GM12878 (cell line): ENCODE measurements at regions not wholly inside any gene's neighbourhood (a gene's known extent, or its start where the extent isn't known, plus 50 kb on each side); places are given as distances from the start of the nearest gene placed in this dataset.

Experiments
- ATAC-seq: fragments of 200-7000 bp; cut with Tn5 transposase; 3 replicates; pipeline ENCODE4 v1.9.1; 2020; ENCODE audit warnings: mild to moderate bottlenecking, moderate library complexity
- BruUV-seq: library from RNA; stranded (reverse); fragments of 400-500 nt; replicated peaks from 2 replicates; lab custom pipeline; 2021; lab: Mats Ljungman, UMichigan
- CTCF ChIA-PET: fragments of 300-600 bp; sonication (Branson Sonifier 250); formaldehyde crosslinking; extraction: SDS; loops from one replicate; lab custom pipeline; 2021; ENCODE audit warnings: inconsistent platforms; lab: Yijun Ruan, JAX
- POLR2A ChIA-PET: fragments of 350-600 bp; formaldehyde crosslinking; extraction: SDS; loops from one replicate; lab custom pipeline; 2021; ENCODE audit warnings: inconsistent platforms; lab: Charles Lee
- RAD21 ChIA-PET: fragments of 300-600 bp; sonication (Branson Sonifier 250); formaldehyde crosslinking; loops from one replicate; lab custom pipeline; 2023; ENCODE audit warnings: antibody characterized with exemption; ENCODE audit not compliant: unreplicated experiment; lab: Charles Lee
- SMC1A ChIA-PET: fragments of 300-600 bp; sonication (Branson Sonifier 250); formaldehyde crosslinking; loops from one replicate; lab custom pipeline; 2023; ENCODE audit not compliant: unreplicated experiment, uncharacterized antibody; lab: Charles Lee
- DNase-seq: peaks from one replicate; pipeline ENCODE4 v3.0.0-alpha.2; 2011; ENCODE audit warnings: low read depth, low spot score
- FAIRE-seq: peaks from 3 replicates; lab custom pipeline; 2011; peaks lifted over from hg19 to GRCh38; lab: Jason Lieb, UNC
- H2AFZ ChIP-seq: 2 replicates; pipeline ENCODE4 v1.6.0; 2011; ENCODE audit warnings: low read depth, low read length, control low read depth; ENCODE audit not compliant: control insufficient read depth
- H3K27ac ChIP-seq: 2 replicates; pipeline ENCODE4 v1.5.1; 2011; ENCODE audit warnings: control low read depth; ENCODE audit not compliant: control insufficient read depth, insufficient read depth
- H3K27me3 ChIP-seq, 2 experiments: replicated peaks in 1 of 2; 2 replicates each; pipeline versions ENCODE4 v1.6.0 to v1.6.1; 2011; ENCODE audit warnings: low read length in 1 of 2; ENCODE audit not compliant: control insufficient read depth in 2 of 2, insufficient read depth in 2 of 2
- H3K36me3 ChIP-seq, 2 experiments: 2 replicates each; pipeline ENCODE4 v1.5.1; 2011; ENCODE audit warnings: low read length in 1 of 2; ENCODE audit not compliant: control insufficient read depth in 2 of 2, insufficient read depth in 2 of 2
- H3K4me1 ChIP-seq: 2 replicates; pipeline ENCODE4 v1.6.1; 2011; ENCODE audit warnings: mild to moderate bottlenecking, low read length, moderate library complexity, mixed read lengths; ENCODE audit not compliant: control insufficient read depth, insufficient read depth
- H3K4me2 ChIP-seq: 2 replicates; pipeline ENCODE4 v1.6.0; 2011; ENCODE audit warnings: control low read depth; ENCODE audit not compliant: control insufficient read depth, insufficient read depth
- H3K4me3 ChIP-seq: fragments of 200-600 bp; sonication (generic); 2 replicates; pipeline ENCODE4 v1.5.1; 2016
- H3K79me2 ChIP-seq: 2 replicates; pipeline ENCODE4 v1.6.0; 2011; ENCODE audit warnings: low read length; ENCODE audit not compliant: control insufficient read depth, insufficient read depth
- H3K9ac ChIP-seq: 2 replicates; pipeline ENCODE4 v1.8.0; 2011; ENCODE audit warnings: low read length, control low read depth, mixed read lengths; ENCODE audit not compliant: control insufficient read depth, insufficient read depth
- H3K9me3 ChIP-seq: replicated peaks from 3 replicates; pipeline ENCODE4 v1.5.1; 2011; ENCODE audit warnings: mild to moderate bottlenecking, low read length; ENCODE audit not compliant: control insufficient read depth, insufficient read depth
- H4K20me1 ChIP-seq: 2 replicates; pipeline ENCODE4 v1.6.0; 2011; ENCODE audit not compliant: control insufficient read depth, insufficient read depth
- FOS ChIP-seq: IDR thresholded peaks from 3 replicates; pipeline ENCODE4 v1.6.1; 2011; ENCODE audit warnings: borderline replicate concordance; ENCODE audit not compliant: insufficient read length; ENCODE audit errors: extremely low read depth
- IRF4 ChIP-seq: IDR thresholded peaks from 2 replicates; pipeline ENCODE4 v1.6.1; 2011; ENCODE audit warnings: low read depth, low read length
- MAX ChIP-seq: IDR thresholded peaks from 2 replicates; pipeline ENCODE4 v1.6.1; 2012; ENCODE audit warnings: low read depth, low read length, improper control_type of control experiment
- MTA3 ChIP-seq: IDR thresholded peaks from 2 replicates; pipeline ENCODE4 v1.6.1; 2012; ENCODE audit warnings: low read length, inconsistent platforms, borderline replicate concordance
- NFYB ChIP-seq: IDR thresholded peaks from 2 replicates; pipeline ENCODE4 v1.6.1; 2011; ENCODE audit warnings: low read depth, mild to moderate bottlenecking, low read length, improper control_type of control experiment, moderate library complexity; ENCODE audit not compliant: insufficient read depth
- RELB ChIP-seq: fragments of 450-650 bp; IDR thresholded peaks from 2 replicates; pipeline ENCODE4 v1.6.1; 2017; ENCODE audit warnings: low read depth, mild to moderate bottlenecking, moderate library complexity
- ZNF217 ChIP-seq: fragments of 450-650 bp; IDR thresholded peaks from 2 replicates; pipeline ENCODE4 v1.6.1; 2017; ENCODE audit warnings: antibody characterized with exemption, mild to moderate bottlenecking
- ZNF274 ChIP-seq: IDR thresholded peaks from one replicate; pipeline ENCODE4 v1.8.0; 2011; ENCODE audit not compliant: insufficient read length, insufficient read depth
- ZNF384 ChIP-seq: IDR thresholded peaks from 2 replicates; pipeline ENCODE4 v1.6.1; 2012; ENCODE audit warnings: low read depth, mild to moderate bottlenecking, low read length, improper control_type of control experiment, borderline replicate concordance
- WGBS: methylation state at CpG from one replicate; pipeline ENCODE4 v1.1.6; 2016; ENCODE audit warnings: low lambda C conversion rate; ENCODE audit not compliant: insufficient replicate concordance, insufficient coverage; ENCODE audit errors: missing lambda C conversion rate; 5-methylcytosine and 5-hydroxymethylcytosine counted together
- in situ Hi-C: fragments of 300-500 bp; cut with MboI; formaldehyde crosslinking; loops from 9 replicates; pipeline ENCODE4 v1.14.3; 2018; ENCODE audit warnings: mixed read lengths
- intact Hi-C: fragments of 100-400 bp; cut with micrococcal nuclease; formaldehyde crosslinking; loops from one replicate; pipeline ENCODE4 v1.14.2; 2022; ENCODE audit not compliant: unreplicated experiment

GRCh38 chr6:141783585-141783984, 349.1 kb upstream of the GJE1 start:
- in situ Hi-C loops: no loop called here
- ATAC-seq (no peak), FAIRE-seq (no peak)
- ChIA-PET RAD21 (no interaction called here), POLR2A (no interaction called here), CTCF (interaction anchor here (1.4 kb wide), 1 partner anchor 14 kb away, joined by 3 read pairs; no protein-coding TSS in a partner anchor), SMC1A (no interaction called here)
- intact Hi-C loops: no loop called here
- Histone ChIP-seq H3K27me3 (no peaks in the 10 kb centered on the region), H3K27ac (no peak overlapping the region), H3K9ac (no peak overlapping the region), H4K20me1 (no peaks in the 10 kb centered on the region), H3K4me1 (no peaks in the 10 kb centered on the region), H3K4me3 (no peak overlapping the region), H2AFZ (no peak overlapping the region), H3K79me2 (no peaks in the 10 kb centered on the region), H3K9me3 (no peaks in the 10 kb centered on the region), H3K36me3 (no peaks in the 10 kb centered on the region), H3K4me2 (no peak overlapping the region)
- 50% methylated on average over 2 of the region's 2 CpGs for WGBS
- no TSS peak for BruUV-seq
- TF ChIP-seq ZNF384: no peak
- no peak for TF ChIP-seq ZNF274
- no peak for TF ChIP-seq ZNF217
- TF ChIP-seq IRF4: no peak
- no peak for TF ChIP-seq NFYB
- TF ChIP-seq RELB: no peak
- no peak for TF ChIP-seq FOS
- TF ChIP-seq MAX: no peak
- no peak for TF ChIP-seq MTA3
- TF ChIP-seq, all 136 proteins: peak for 0
- no peak for DNase-seq
